ENCODE measurements at regions not wholly inside any gene's neighbourhood (a gene's known extent, or its start where the extent isn't known, plus 50 kb on each side); places are given as distances from the start of the nearest gene placed in this dataset.
"Not testable (repeated sequence)": the region's sequence is repeated elsewhere in the genome, so short reads cannot be mapped to it uniquely, and the experiment has no call there.

GRCh38 chr11:26896719-26897118 lies 97.2 kb upstream of the FIBIN start:
- no peak for DNase-seq (ENCODE audit: low read depth, low spot score)

- DNase-seq (ENCODE audit: low read depth, low spot score): no peak
These were observed 95.1 kb upstream of the FIBIN start for GRCh38 chr11:26898799-26899198.

- no peak for DNase-seq (ENCODE audit: low read depth, low spot score)
These were observed 92.8 kb upstream of the FIBIN start for GRCh38 chr11:26901162-26901561.

GRCh38 chr11:26904132-26904531 lies 89.8 kb upstream of the FIBIN start:
- no peak for DNase-seq (ENCODE audit: low read depth, low spot score)

- no peak for DNase-seq (ENCODE audit: low read depth, low spot score)
These were observed 89.1 kb upstream of the FIBIN start for GRCh38 chr11:26904801-26905200.

- DNase-seq (ENCODE audit: low read depth, low spot score): peak; percentile 8
These were observed 88.5 kb upstream of the FIBIN start for GRCh38 chr11:26905368-26905767.

GRCh38 chr11:26909515-26909914 lies 84.4 kb upstream of the FIBIN start:
- DNase-seq (ENCODE audit: low read depth, low spot score): no peak

GRCh38 chr11:26909991-26910591 lies 83.8 kb upstream of the FIBIN start:
- no peak for DNase-seq (ENCODE audit: low read depth, low spot score)

GRCh38 chr11:26914968-26915367 lies 78.9 kb upstream of the FIBIN start:
- no peak for DNase-seq (ENCODE audit: low read depth, low spot score)

GRCh38 chr11:26916805-26917204 lies 77.1 kb upstream of the FIBIN start:
- DNase-seq (ENCODE audit: low read depth, low spot score): no peak

GRCh38 chr11:26928582-26928981 lies 65.3 kb upstream of the FIBIN start:
- no peak for DNase-seq (ENCODE audit: low read depth, low spot score)

GRCh38 chr11:26929806-26930517 lies 64.0 kb upstream of the FIBIN start:
- DNase-seq (ENCODE audit: low read depth, low spot score): no peak

GRCh38 chr11:26930518-26931247 lies 63.2 kb upstream of the FIBIN start:
- DNase-seq (ENCODE audit: low read depth, low spot score): no peak

- no peak for DNase-seq (ENCODE audit: low read depth, low spot score)
These were observed 62.7 kb upstream of the FIBIN start for GRCh38 chr11:26931248-26931631.

- no peak for DNase-seq (ENCODE audit: low read depth, low spot score)
These were observed 62.0 kb upstream of the FIBIN start for GRCh38 chr11:26931881-26932280.

GRCh38 chr11:26936109-26936508 lies 57.8 kb upstream of the FIBIN start:
- DNase-seq (ENCODE audit: low read depth, low spot score): no peak

GRCh38 chr11:26937386-26937785 lies 56.5 kb upstream of the FIBIN start:
- DNase-seq (ENCODE audit: low read depth, low spot score): no peak

- not testable (repeated sequence) for DNase-seq (ENCODE audit: low read depth, low spot score)
These were observed 53.4 kb upstream of the FIBIN start for GRCh38 chr11:26940501-26940900.

GRCh38 chr11:26942356-26942755 lies 51.6 kb upstream of the FIBIN start:
- DNase-seq (ENCODE audit: low read depth, low spot score): no peak

- no peak for DNase-seq (ENCODE audit: low read depth, low spot score)
These were observed 50.3 kb upstream of the FIBIN start for GRCh38 chr11:26943636-26944035.
